K562 (cell line): ENCODE measurements at regions not wholly inside any gene's neighbourhood (a gene's known extent, or its start where the extent isn't known, plus 50 kb on each side); places are given as distances from the start of the nearest gene placed in this dataset.

Source experiments
- ATAC-seq: fragments of 200-7000 bp; cut with Tn5 transposase; 3 replicates; pipeline ENCODE4 v1.9.1; 2020; ENCODE audit warnings: moderate library complexity
- BruUV-seq: library from RNA; stranded (reverse); fragments of 400-500 nt; replicated peaks from 2 replicates; lab custom pipeline; 2021; lab: Mats Ljungman, UMichigan
- CTCF ChIA-PET: fragments of 300-600 bp; formaldehyde crosslinking; extraction: SDS; loops from one replicate; lab custom pipeline; 2021; ENCODE audit warnings: low intra/inter-chr PET ratio; lab: Yijun Ruan, JAX
- POLR2A ChIA-PET: fragments of 300-600, 350-650 bp; sonication (Branson Sonifier 250); formaldehyde crosslinking; extraction: SDS; loops from one replicate; lab custom pipeline; 2021; ENCODE audit warnings: antibody characterized with exemption, inconsistent platforms; lab: Yijun Ruan, JAX
- DNase-seq, 4 experiments: peaks; one replicate each; pipeline versions ENCODE4 v3.0.0 to v3.0.0-alpha.2; 2011 to 2018; ENCODE audit warnings: low spot score in 3 of 4, mixed read lengths in 3 of 4; ENCODE audit errors: extremely low read depth in 1 of 4
- FAIRE-seq: peaks from 2 replicates; lab custom pipeline; 2011; peaks lifted over from hg19 to GRCh38; lab: Jason Lieb, UNC
- H2AFZ ChIP-seq: 2 replicates; pipeline ENCODE4 v1.6.0; 2011; ENCODE audit warnings: low read depth, low read length, control low read depth, inconsistent platforms
- H3K27ac ChIP-seq: fragments of 200-600 bp; 3 replicates; pipeline ENCODE4 v1.8.0; 2011; ENCODE audit warnings: low read depth, mild to moderate bottlenecking, control low read depth, inconsistent platforms, low read length, moderate library complexity, mixed read lengths; ENCODE audit errors: extremely low read depth
- H3K27me3 ChIP-seq, 2 experiments: fragments of 300-600 bp in 1 of 2; 2 replicates in 1 of 2; 3 replicates in 1 of 2; pipeline versions ENCODE4 v1.6.0 to v1.8.0; 2011; ENCODE audit warnings: inconsistent platforms in 2 of 2, low read length in 2 of 2, mild to moderate bottlenecking in 1 of 2, mixed read lengths in 1 of 2, moderate library complexity in 1 of 2; ENCODE audit not compliant: control insufficient read depth in 2 of 2, insufficient read depth in 2 of 2
- H3K36me3 ChIP-seq: fragments of 300-600 bp; 3 replicates; pipeline ENCODE4 v1.8.0; 2011; ENCODE audit warnings: mild to moderate bottlenecking, low read length, inconsistent platforms; ENCODE audit not compliant: control insufficient read depth, insufficient read depth
- H3K4me1 ChIP-seq, 2 experiments: fragments of 200-600 bp in 1 of 2; replicated peaks in 1 of 2; 2 replicates in 1 of 2; 3 replicates in 1 of 2; pipeline versions ENCODE4 v1.5.1 to v1.8.0; 2011; ENCODE audit warnings: inconsistent platforms in 2 of 2, low read length in 2 of 2, mild to moderate bottlenecking in 1 of 2, mixed read lengths in 1 of 2, moderate library complexity in 1 of 2; ENCODE audit not compliant: control insufficient read depth in 2 of 2, insufficient read depth in 2 of 2
- H3K4me2 ChIP-seq: 2 replicates; pipeline ENCODE4 v1.6.1; 2011; ENCODE audit warnings: low read length, control low read depth, inconsistent platforms, mixed read lengths; ENCODE audit not compliant: insufficient read depth
- H3K4me3 ChIP-seq: fragments of 200-600 bp; sonication (generic), shearing (Covaris generic); 2 replicates; pipeline ENCODE4 v1.5.1; 2016; ENCODE audit warnings: control low read depth, inconsistent platforms
- H3K79me2 ChIP-seq: fragments of 200-600 bp; 3 replicates; pipeline ENCODE4 v1.8.0; 2011; ENCODE audit warnings: low read length, inconsistent platforms; ENCODE audit not compliant: control insufficient read depth, insufficient read depth
- H3K9ac ChIP-seq, 2 experiments: 2 replicates each; pipeline versions ENCODE4 v1.6.0 to v1.6.1; 2011; ENCODE audit warnings: low read depth in 2 of 2, low read length in 2 of 2, control low read depth in 1 of 2, inconsistent platforms in 1 of 2, mild to moderate bottlenecking in 1 of 2, mixed read lengths in 1 of 2; ENCODE audit not compliant: insufficient read depth in 1 of 2
- H3K9me1 ChIP-seq: one replicate; pipeline ENCODE4 v1.6.0; 2011; ENCODE audit warnings: inconsistent platforms, mild to moderate bottlenecking, low read length, moderate library complexity; ENCODE audit not compliant: control insufficient read depth, insufficient read depth
- H3K9me3 ChIP-seq: replicated peaks from 2 replicates; pipeline ENCODE4 v1.5.1; 2011; ENCODE audit warnings: low read depth, low read length, inconsistent platforms; ENCODE audit not compliant: control insufficient read depth, insufficient read depth
- H4K20me1 ChIP-seq: replicated peaks from 2 replicates; pipeline ENCODE4 v1.6.1; 2011; ENCODE audit warnings: low read length, inconsistent platforms, mixed read lengths; ENCODE audit not compliant: control insufficient read depth, insufficient read depth
- DMBX1 ChIP-seq: fragments of 250-450 bp; sonication (Bioruptor Pico); IDR thresholded peaks from 2 replicates; pipeline ENCODE4 v1.8.0; 2022; ENCODE audit warnings: inconsistent platforms, mild to moderate bottlenecking, moderate library complexity, borderline replicate concordance
- IRF1 ChIP-seq: sonication (generic); formaldehyde crosslinking; IDR thresholded peaks from 2 replicates; pipeline ENCODE4 v1.8.0; 2022; ENCODE audit warnings: missing genetic modification reagents, mild to moderate bottlenecking, borderline replicate concordance
- MBD1 ChIP-seq: fragments of 250-450 bp; sonication (Bioruptor Pico); IDR thresholded peaks from 2 replicates; pipeline ENCODE4 v1.8.0; 2022; ENCODE audit warnings: inconsistent platforms
- NONO ChIP-seq, 2 experiments: fragments of 200-400 bp in 1 of 2; fragments of 450-650 bp in 1 of 2; formaldehyde crosslinking in 1 of 2; IDR thresholded peaks; 2 replicates each; pipeline ENCODE4 v1.6.1; 2017; ENCODE audit warnings: low read depth in 2 of 2, mild to moderate bottlenecking in 2 of 2, moderate library complexity in 2 of 2, low read length in 1 of 2
- POLR2AphosphoS2 ChIP-seq: IDR thresholded peaks from 2 replicates; pipeline ENCODE4 v1.6.1; 2012; ENCODE audit warnings: low read length, improper control_type of control experiment
- ZNF121 ChIP-seq: sonication (generic); formaldehyde crosslinking; conservative IDR thresholded peaks from 2 replicates; pipeline ENCODE4 v1.8.0; 2022; ENCODE audit warnings: missing genetic modification reagents
- ZNF507 ChIP-seq: conservative IDR thresholded peaks from 2 replicates; pipeline ENCODE4 v1.6.1; 2017; ENCODE audit warnings: missing genetic modification characterization, missing compliant biosample characterization
- WGBS: fragments of 100-300 bp; shearing (Covaris generic); methylation state at CpG from one replicate; pipeline ENCODE4 v1.1.6; 2016; ENCODE audit warnings: low coverage, mixed read lengths; ENCODE audit not compliant: insufficient coverage; ENCODE audit errors: missing lambda C conversion rate; 5-methylcytosine and 5-hydroxymethylcytosine counted together
- in situ Hi-C: fragments of 300-500 bp; cut with MboI; formaldehyde crosslinking; loops from 4 replicates; pipeline ENCODE4 v1.15.0; 2018; ENCODE audit warnings: inconsistent platforms, mixed read lengths
- intact Hi-C: fragments of 100-400 bp; cut with micrococcal nuclease; formaldehyde crosslinking; loops from 2 replicates; pipeline ENCODE4 v1.14.2; 2022

GRCh38 chr12:34205401-34205800 lies 183.1 kb downstream of the ALG10 start:
- TF ChIP-seq POLR2AphosphoS2 (no peak), IRF1 (no peak), NONO (IDR thresholded peaks at IDR 0.05; ENCODE audit: low read depth in 2 of 2, low read length in 1 of 2) (no peak), MBD1 (CRISPR knock-in tag) (no peak), ZNF121 (no peak), DMBX1 (CRISPR knock-in tag) (no peak), ZNF507 (tag) (no peak)
- Histone ChIP-seq H3K4me3 (no peak overlapping the region), H3K4me1 (peaks cover 0 to 17% of the 10 kb centered on the region in 2 experiments; a peak in 2 of 5 replicates), H4K20me1 (no peaks in the 10 kb centered on the region), H2AFZ (no peak overlapping the region), H3K4me2 (no peak overlapping the region), H3K36me3 (no peaks in the 10 kb centered on the region), H3K27ac (no peak overlapping the region), H3K79me2 (no peaks in the 10 kb centered on the region), H3K9ac (no peak overlapping the region), H3K9me1 (no peaks in the 10 kb centered on the region), H3K9me3 (no peaks in the 10 kb centered on the region), H3K27me3 (peaks cover 1 to 41% of the 10 kb centered on the region in 2 experiments; a peak in 3 of 5 replicates)
- intact Hi-C loops (no loop called here), in situ Hi-C loops (no loop called here)
- DNase-seq (no peak), ATAC-seq (no peak), FAIRE-seq (no peak)
- BruUV-seq = no TSS peak
- CTCF ChIA-PET = no interaction called here
- POLR2A ChIA-PET = no interaction called here
- 45% methylated on average over 5 of the region's 24 CpGs for WGBS
